Lower lobe of right lung (tissue), 2 donors: ENCODE measurements at regions not wholly inside any gene's neighbourhood (a gene's known extent, or its start where the extent isn't known, plus 50 kb on each side); places are given as distances from the start of the nearest gene placed in this dataset.

ENCODE experiments used
- ATAC-seq, 2 donors: fragments of 200-7000 bp; cut with Tn5 transposase; one replicate each; pipeline ENCODE4 v1.9.1; 2020 to 2022; ENCODE audit warnings: mild to moderate bottlenecking in 2 of 2, moderate library complexity in 2 of 2
- DNase-seq: peaks from one replicate; pipeline ENCODE4 v3.0.0-alpha.2; 2020
- H3K27ac ChIP-seq: fragments of 200-600 bp; one replicate; pipeline ENCODE4 v1.8.0; 2022
- H3K27me3 ChIP-seq: fragments of 200-600 bp; one replicate; pipeline ENCODE4 v1.8.0; 2022; ENCODE audit warnings: low read depth
- H3K36me3 ChIP-seq: fragments of 200-600 bp; one replicate; pipeline ENCODE4 v1.8.0; 2022; ENCODE audit warnings: mild to moderate bottlenecking
- H3K4me1 ChIP-seq: fragments of 200-600 bp; one replicate; pipeline ENCODE4 v1.8.0; 2022
- H3K4me3 ChIP-seq: fragments of 200-600 bp; one replicate; pipeline ENCODE4 v1.8.0; 2022; ENCODE audit warnings: mild to moderate bottlenecking
- H3K9me3 ChIP-seq: fragments of 200-600 bp; one replicate; pipeline ENCODE4 v1.8.0; 2022
- intact Hi-C: fragments of 100-400 bp; cut with DNase I; formaldehyde crosslinking; loops from one replicate; pipeline ENCODE4 v1.11.0; 2022
- TF ChIP-seq, protein P1 (sequence below): fragments of 200-600 bp; IDR thresholded peaks from one replicate; pipeline ENCODE4 v1.8.0; 2022; ENCODE audit warnings: antibody characterized with exemption, mild to moderate bottlenecking
- donor health status: DM: no; HTN: yes; CAD: no; lungs with severe emphysema.

DNA sequence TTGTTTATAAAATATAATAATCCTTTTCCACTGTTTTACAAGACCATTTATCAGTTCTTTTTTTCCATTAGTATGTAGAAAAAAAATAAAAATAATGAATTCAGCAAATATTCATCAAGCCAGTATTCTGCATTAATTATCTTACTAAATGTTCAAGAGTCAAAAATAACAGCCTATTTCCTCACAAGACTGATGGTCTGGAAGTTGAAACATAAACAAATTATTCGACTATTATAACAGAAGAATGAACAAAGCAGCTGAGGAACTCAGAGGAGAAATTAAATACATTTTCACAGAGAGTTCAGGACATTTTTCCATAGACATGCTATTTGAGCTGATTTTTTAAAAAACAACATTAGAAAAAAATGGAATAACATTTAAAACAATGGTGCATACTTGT lies 2594.8 kb downstream of the ARAP2 start:
- intact Hi-C loops, result no loop called here
- TF ChIP-seq, protein P1, sequence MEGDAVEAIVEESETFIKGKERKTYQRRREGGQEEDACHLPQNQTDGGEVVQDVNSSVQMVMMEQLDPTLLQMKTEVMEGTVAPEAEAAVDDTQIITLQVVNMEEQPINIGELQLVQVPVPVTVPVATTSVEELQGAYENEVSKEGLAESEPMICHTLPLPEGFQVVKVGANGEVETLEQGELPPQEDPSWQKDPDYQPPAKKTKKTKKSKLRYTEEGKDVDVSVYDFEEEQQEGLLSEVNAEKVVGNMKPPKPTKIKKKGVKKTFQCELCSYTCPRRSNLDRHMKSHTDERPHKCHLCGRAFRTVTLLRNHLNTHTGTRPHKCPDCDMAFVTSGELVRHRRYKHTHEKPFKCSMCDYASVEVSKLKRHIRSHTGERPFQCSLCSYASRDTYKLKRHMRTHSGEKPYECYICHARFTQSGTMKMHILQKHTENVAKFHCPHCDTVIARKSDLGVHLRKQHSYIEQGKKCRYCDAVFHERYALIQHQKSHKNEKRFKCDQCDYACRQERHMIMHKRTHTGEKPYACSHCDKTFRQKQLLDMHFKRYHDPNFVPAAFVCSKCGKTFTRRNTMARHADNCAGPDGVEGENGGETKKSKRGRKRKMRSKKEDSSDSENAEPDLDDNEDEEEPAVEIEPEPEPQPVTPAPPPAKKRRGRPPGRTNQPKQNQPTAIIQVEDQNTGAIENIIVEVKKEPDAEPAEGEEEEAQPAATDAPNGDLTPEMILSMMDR, result no peak
- Histone ChIP-seq H3K27me3 (no peaks in the 10 kb centered on the region), H3K36me3 (no peaks in the 10 kb centered on the region), H3K27ac (no peak overlapping the region), H3K4me3 (no peak overlapping the region), H3K9me3 (no peaks in the 10 kb centered on the region), H3K4me1 (no peaks in the 10 kb centered on the region)
- DNase-seq, result no peak
- ATAC-seq, result no peak

DNA sequence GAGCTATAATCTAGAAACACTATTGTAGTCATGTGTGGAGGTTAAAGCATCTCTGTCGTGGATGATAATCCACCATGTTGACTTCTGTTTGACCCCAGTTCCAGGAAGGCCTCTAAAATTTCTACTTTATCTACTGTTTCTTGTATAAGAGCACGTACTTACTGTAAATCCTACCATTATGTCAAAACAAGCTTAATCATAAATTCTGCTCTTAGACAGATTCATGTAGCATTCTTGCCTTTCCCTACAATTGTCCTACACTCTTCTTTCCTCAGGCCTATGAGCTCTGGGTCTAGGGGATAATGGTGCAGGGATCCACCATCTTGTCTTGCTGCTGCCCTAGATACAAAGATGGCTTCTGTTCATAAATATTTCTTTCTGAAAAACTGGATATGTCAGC lies 2594.3 kb downstream of the ARAP2 start:
- no peak overlapping the region for H3K4me3 ChIP-seq
- DNase-seq (no peak), ATAC-seq (no peak)
- H3K9me3 ChIP-seq, result no peaks in the 10 kb centered on the region
- no peak overlapping the region for H3K27ac ChIP-seq
- no peaks in the 10 kb centered on the region for H3K36me3 ChIP-seq
- no peaks in the 10 kb centered on the region for H3K4me1 ChIP-seq
- H3K27me3 ChIP-seq, result no peaks in the 10 kb centered on the region
- intact Hi-C loops, result no loop called here
- TF ChIP-seq, protein P1, result no peak

DNA sequence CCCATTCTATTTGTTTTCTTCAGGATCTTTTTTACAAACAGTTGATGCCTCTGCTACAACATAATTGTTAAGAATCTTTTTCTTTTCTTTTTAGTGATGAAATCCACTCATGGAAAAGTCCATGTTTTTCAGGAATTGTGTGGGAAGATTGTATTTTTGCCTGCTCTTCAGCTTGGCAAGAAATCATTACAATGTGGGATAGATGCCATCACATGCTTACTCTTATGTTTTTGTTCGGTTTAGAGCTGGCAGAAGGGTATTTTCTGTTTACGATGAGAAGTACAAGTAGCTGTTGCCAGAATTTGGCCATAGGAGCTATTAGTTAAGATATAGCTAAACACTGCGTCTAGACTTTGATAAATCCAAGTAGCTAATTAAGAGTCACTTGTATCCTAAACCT lies 2585.3 kb downstream of the ARAP2 start:
- Histone ChIP-seq H3K27ac (no peak overlapping the region), H3K4me3 (no peak overlapping the region), H3K36me3 (no peaks in the 10 kb centered on the region), H3K4me1 (no peaks in the 10 kb centered on the region), H3K27me3 (no peaks in the 10 kb centered on the region), H3K9me3 (no peaks in the 10 kb centered on the region)
- DNase-seq (no peak), ATAC-seq (no peak)
- intact Hi-C loops, result no loop called here
- TF ChIP-seq, protein P1, result no peak

DNA sequence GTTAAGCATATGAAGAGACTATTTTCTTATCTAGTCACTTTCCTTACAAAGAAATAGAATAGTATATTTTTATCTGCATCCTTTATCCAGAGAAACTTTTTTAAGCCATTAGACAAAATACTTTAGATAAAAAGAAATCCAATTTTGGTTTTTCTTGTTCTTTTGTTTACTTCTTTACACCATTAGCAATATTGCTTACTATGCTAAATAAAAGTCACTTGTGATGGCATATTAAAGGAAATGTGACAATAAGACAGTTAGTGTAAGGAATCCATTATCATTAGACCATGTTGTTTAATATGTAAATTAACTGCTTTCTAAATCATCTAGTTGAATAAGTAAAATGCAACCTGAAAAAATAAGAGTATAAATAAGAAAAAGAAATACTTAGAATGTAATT lies 2582.7 kb downstream of the ARAP2 start:
- H3K4me3 ChIP-seq, result no peak overlapping the region
- DNase-seq (no peak), ATAC-seq (no peak)
- H3K36me3 ChIP-seq, result no peaks in the 10 kb centered on the region
- intact Hi-C loops, result no loop called here
- H3K9me3 ChIP-seq, result peaks cover 6% of the 10 kb centered on the region
- no peaks in the 10 kb centered on the region for H3K27me3 ChIP-seq
- no peak overlapping the region for H3K27ac ChIP-seq
- TF ChIP-seq, protein P1, result no peak
- H3K4me1 ChIP-seq, result no peaks in the 10 kb centered on the region

DNA sequence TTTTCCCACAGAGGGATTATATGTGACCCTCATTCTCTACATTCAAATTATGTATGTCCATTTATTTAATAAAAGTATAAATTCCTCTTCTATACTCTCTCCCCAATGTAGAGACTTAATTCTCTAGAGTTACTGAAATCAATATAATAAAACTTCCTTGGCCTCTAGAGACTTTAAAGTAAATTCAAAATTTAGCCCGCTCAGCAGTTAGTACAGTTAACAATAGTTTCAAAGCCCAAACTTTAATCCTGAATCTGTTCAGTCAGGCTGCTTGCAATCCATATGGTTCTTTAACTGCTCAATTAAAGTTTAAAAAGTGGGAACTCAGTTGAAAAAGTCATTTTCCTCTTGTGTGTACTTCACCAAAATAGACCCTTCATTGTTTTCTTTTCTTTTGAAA lies 2558.4 kb downstream of the ARAP2 start:
- TF ChIP-seq, protein P1, result no peak
- Histone ChIP-seq H3K36me3 (no peaks in the 10 kb centered on the region), H3K4me3 (no peak overlapping the region), H3K27ac (no peak overlapping the region), H3K4me1 (no peaks in the 10 kb centered on the region), H3K27me3 (no peaks in the 10 kb centered on the region), H3K9me3 (no peaks in the 10 kb centered on the region)
- DNase-seq (no peak), ATAC-seq (no peak)
- intact Hi-C loops, result no loop called here

DNA sequence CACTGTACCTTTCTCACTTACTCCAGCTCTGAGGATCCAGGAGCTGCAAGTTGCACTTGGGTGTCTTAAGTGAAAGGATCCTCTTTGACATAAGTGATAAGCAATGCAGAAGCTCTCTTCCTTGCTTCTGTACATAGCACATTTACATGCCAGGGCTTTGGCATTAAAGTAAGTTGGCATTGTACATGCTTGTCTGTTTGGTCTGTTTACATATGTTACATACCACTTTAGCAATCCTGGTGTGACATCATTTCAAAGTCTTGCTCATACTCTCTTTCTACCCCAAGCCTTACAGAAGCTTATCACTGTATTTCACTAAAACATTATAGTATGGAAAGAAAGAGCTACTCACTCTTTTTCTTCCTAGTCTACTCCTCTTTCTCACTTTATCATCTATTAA lies 2548.3 kb downstream of the ARAP2 start:
- Histone ChIP-seq H3K4me3 (no peak overlapping the region), H3K27ac (no peak overlapping the region), H3K27me3 (no peaks in the 10 kb centered on the region), H3K36me3 (no peaks in the 10 kb centered on the region), H3K9me3 (peaks cover 4% of the 10 kb centered on the region), H3K4me1 (no peaks in the 10 kb centered on the region)
- intact Hi-C loops, result no loop called here
- TF ChIP-seq, protein P1, result no peak
- ATAC-seq (no peak), DNase-seq (no peak)
